Dendritic cell treated with granulocyte-macrophage colony-stimulating factor and Interleukin-4, amounts not matched to agents 40 ng/mL and 50 ng/mL, for 4 days (primary cell): ENCODE measurements at regions not wholly inside any gene's neighbourhood (a gene's known extent, or its start where the extent isn't known, plus 50 kb on each side); places are given as distances from the start of the nearest gene placed in this dataset.

ENCODE experiments used
- H3K27ac Mint-ChIP-seq: one replicate; pipeline ENCODE4 v1.8.0; 2022; ENCODE audit warnings: mild to moderate bottlenecking, mixed read lengths
- H3K27me3 Mint-ChIP-seq: one replicate; pipeline ENCODE4 v1.8.0; 2022; ENCODE audit warnings: mild to moderate bottlenecking, mixed read lengths
- H3K36me3 Mint-ChIP-seq: one replicate; pipeline ENCODE4 v1.8.0; 2022; ENCODE audit warnings: low read depth, mixed read lengths
- H3K4me1 Mint-ChIP-seq: one replicate; pipeline ENCODE4 v1.8.0; 2022; ENCODE audit warnings: low read depth, mixed read lengths
- H3K4me3 Mint-ChIP-seq: one replicate; pipeline ENCODE4 v1.8.0; 2022; ENCODE audit warnings: mild to moderate bottlenecking, moderate library complexity, mixed read lengths
- H3K9me3 Mint-ChIP-seq: one replicate; pipeline ENCODE4 v1.8.0; 2022; ENCODE audit warnings: mixed read lengths
- intact Hi-C: fragments of 100-400 bp; cut with micrococcal nuclease; formaldehyde crosslinking; loops from one replicate; pipeline ENCODE4 v1.15.0; 2022

DNA sequence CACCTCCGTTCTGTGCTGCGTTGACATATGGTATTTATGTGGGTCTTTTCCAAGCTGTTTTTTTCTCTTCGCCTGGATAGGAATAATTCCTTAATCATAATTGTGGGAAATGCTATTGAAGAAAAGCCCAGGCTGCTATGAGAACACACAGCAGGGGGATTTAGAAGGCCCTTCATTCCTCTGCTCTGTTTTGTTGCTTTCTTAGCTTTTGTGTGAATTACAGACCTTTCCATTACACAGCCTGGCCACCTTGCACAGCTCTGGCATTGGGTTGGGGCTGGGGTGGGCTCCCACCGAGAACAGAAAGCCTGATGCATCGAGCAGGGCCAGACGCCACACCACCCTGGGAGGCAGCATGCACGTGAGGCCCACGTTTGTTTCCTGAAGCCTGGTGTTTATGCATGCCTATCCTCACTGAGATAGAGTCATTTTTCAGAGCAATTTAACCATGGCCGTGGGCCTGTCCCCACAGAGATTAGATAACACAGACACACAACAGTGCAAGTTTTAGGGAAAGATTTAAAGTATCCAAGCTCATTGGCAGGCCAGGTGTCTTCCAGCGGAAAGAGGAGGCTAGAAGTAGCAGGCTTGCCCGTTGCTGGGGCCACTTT, 287.6 kb upstream of the PWP1 start:
- H3K4me1 Mint-ChIP-seq: peaks cover 11% of the 10 kb centered on the region
- intact Hi-C loops: no loop called here

DNA sequence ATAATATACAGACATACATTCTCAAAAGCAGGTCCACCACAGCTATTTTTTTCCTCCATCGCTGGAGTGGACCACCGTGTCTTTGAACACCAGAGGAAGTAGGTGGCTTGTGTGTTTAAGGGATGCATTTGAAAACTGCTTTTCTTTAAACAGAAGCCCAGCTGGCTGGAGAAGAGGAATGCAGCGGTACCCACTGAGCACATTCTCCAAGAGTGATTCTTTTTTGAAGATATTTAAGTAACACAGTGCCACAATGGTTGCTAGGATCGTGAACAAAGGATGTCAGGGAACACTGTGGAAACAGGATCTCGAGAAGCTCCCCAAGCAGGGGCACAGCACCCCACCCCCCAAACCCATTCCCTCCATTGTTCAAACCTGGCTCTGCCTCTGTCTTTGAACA, 286.6 kb upstream of the PWP1 start:
- Mint-ChIP-seq H3K4me3 (no peak overlapping the region), H3K4me1 (peaks cover 11% of the 10 kb centered on the region), H3K36me3 (no peaks in the 10 kb centered on the region), H3K9me3 (no peaks in the 10 kb centered on the region), H3K27me3 (no peaks in the 10 kb centered on the region), H3K27ac (no peak overlapping the region)
- intact Hi-C loops: no loop called here

More for the DNA sequence above, 287.6 kb upstream of the PWP1 start:
- Mint-ChIP-seq H3K27ac (no peak overlapping the region), H3K4me3 (no peak overlapping the region), H3K36me3 (no peaks in the 10 kb centered on the region), H3K9me3 (no peaks in the 10 kb centered on the region), H3K27me3 (no peaks in the 10 kb centered on the region)

DNA sequence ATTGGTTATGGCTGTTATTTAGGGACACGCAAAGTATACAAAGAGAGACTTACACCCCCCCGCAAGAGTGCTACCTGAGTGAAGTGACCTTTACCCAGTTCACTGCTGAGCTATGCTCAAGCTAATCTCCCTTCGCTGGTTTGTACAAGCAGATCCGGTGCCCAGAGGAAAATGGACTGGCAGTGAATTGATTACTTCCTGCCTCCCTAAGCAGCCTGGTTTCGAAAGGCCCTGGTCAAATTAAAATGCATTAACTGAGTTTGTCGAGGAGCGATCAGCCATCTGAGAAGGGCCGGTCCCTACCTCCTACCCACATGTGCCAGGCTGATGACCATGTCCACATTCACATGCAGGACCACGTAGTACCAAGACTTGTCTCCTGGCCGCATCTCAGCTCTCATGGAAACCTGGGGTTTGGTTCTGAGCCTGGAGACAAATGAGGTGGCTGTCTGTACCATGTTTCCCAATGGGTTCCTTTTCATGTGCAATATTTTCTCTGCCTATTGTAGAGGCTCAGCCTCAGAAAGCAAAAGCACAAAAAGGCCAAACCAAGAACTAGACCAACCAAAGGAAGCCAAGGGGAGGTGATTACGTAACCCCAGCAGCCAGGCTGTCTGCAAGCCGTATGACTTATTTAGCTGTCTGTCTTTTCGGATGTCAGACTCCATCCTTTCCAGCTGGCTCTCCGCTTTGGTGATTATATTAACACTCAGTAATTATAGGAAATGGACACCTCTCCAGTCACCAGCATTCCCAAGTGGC, 284.7 kb upstream of the PWP1 start:
- Mint-ChIP-seq H3K36me3 (no peaks in the 10 kb centered on the region), H3K27me3 (no peaks in the 10 kb centered on the region), H3K9me3 (no peaks in the 10 kb centered on the region), H3K4me3 (no peak overlapping the region), H3K4me1 (peaks cover 11% of the 10 kb centered on the region), H3K27ac (no peak overlapping the region)
- intact Hi-C loops: no loop called here

DNA sequence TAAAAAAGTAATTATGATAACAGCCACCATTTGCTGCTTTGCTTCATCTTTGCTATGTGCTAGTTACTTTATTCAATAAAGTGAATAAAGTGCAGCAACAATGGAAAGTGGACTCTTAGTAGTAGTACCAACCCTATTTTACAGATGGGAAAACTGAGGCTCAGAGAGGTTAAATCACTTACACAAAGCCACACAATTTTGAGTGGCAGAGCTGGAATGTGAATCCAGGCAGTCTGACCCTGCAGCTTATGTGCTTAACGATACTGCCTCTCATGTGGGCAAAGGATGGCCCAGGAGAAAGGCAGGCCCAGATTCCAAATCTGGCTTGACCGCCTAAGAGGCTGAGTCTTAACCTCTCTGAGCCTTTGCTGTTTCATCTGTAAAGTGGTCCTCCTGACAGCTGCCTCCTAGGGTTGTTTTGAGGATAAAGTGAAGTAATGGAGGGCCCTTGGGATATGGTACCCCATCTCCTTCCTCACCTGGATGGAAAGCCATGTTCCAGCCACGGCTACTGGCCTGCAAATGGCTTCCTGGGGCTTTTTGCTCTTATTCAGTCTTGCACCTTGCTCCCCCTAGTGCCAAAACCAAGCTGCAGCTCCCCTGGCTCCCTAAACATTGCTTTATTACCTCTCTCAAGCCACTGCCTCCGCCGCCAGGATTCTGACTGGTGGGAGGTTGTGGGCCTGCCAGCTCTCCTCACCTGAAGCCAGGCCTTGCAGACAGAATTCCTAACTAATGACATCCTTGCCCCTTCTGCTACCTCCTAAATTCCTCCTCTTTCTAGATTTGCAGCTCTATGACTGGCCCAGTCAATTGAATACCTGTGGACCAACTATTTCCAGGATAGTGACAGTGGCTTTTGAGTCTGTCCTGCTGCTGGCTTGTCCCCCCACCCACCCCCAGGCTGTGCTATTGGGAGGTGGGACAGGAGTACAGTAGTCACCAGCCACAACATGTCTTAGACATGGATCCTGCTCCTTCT, 283.3 kb upstream of the PWP1 start:
- Mint-ChIP-seq H3K36me3 (no peaks in the 10 kb centered on the region), H3K27ac (no peak overlapping the region), H3K4me3 (no peak overlapping the region), H3K4me1 (peaks cover 11% of the 10 kb centered on the region), H3K27me3 (no peaks in the 10 kb centered on the region), H3K9me3 (no peaks in the 10 kb centered on the region)
- intact Hi-C loops: loop anchor here (1.0 kb wide), 1 partner anchor 270 kb away; no protein-coding TSS in a partner anchor

DNA sequence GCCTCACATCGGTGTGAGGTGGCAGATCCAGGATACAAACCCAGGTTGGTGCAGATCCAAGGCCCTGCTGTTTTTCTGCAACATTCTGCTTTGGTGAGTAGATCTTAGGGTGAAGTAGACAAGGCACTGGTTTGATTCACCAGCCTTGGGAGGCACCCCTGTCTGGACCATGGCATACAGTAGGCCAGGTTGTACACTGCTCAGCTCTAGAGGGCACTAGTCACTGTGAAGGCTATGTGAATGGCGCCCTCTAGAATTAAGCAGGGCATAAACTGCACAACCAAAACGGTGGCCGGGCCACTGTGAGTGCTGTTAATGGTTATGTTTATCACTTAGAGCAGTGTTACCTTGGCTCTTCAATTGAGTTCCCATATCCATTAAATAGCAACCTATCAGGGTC, 280.6 kb upstream of the PWP1 start:
- peaks cover 11% of the 10 kb centered on the region for H3K4me1 Mint-ChIP-seq
- intact Hi-C loops: loop anchor here (1.0 kb wide), 1 partner anchor 202 kb away; no protein-coding TSS in a partner anchor
- no peaks in the 10 kb centered on the region for H3K27me3 Mint-ChIP-seq
- H3K4me3 Mint-ChIP-seq: no peak overlapping the region
- H3K36me3 Mint-ChIP-seq: no peaks in the 10 kb centered on the region
- no peaks in the 10 kb centered on the region for H3K9me3 Mint-ChIP-seq
- H3K27ac Mint-ChIP-seq: no peak overlapping the region

DNA sequence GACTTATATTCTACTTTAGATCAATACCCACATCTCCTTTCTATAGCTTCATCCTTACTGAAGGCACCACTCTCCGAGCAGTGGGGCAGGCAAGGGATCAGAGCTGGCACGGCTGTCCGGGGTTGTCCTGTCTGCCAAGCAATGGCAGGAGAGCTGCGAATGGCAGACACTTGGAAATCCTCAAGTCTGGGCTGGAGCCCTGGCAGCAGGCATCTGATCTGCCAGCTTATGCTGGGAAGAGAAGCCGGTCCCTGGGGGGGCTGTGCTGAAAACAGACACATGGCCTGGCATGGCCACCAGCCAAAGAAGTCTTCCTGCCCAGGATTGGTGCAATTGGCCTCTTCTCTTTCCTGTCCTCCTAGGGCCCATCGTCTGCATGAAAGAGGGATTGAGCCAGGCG, 280.2 kb upstream of the PWP1 start:
- Mint-ChIP-seq H3K9me3 (no peaks in the 10 kb centered on the region), H3K27ac (no peak overlapping the region), H3K27me3 (no peaks in the 10 kb centered on the region), H3K36me3 (no peaks in the 10 kb centered on the region), H3K4me1 (peaks cover 10% of the 10 kb centered on the region), H3K4me3 (no peak overlapping the region)
- intact Hi-C loops: loop anchor here (1.0 kb wide), 1 partner anchor 202 kb away; no protein-coding TSS in a partner anchor

DNA sequence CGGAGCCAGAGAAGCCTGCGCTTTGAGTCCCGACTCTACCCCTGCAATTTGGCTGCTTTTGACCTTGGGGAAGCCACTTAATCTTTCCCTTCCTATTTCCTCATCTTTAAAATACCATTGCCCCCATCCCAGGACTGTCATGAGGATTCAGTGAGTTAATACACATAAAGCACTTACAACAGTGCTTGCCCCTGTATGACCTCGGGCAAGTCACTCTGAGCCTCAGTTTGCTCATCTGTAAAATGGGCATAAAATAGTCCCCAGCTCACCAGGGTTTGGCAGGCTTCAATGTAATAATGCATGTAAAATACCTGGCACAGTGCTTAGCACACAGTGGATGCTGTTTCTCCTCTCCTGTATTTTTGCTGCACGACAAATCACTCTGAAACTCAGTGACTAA, 278.7 kb upstream of the PWP1 start:
- intact Hi-C loops: no loop called here
- Mint-ChIP-seq H3K27ac (no peak overlapping the region), H3K9me3 (no peaks in the 10 kb centered on the region), H3K36me3 (no peaks in the 10 kb centered on the region), H3K27me3 (no peaks in the 10 kb centered on the region), H3K4me1 (no peaks in the 10 kb centered on the region), H3K4me3 (no peak overlapping the region)

DNA sequence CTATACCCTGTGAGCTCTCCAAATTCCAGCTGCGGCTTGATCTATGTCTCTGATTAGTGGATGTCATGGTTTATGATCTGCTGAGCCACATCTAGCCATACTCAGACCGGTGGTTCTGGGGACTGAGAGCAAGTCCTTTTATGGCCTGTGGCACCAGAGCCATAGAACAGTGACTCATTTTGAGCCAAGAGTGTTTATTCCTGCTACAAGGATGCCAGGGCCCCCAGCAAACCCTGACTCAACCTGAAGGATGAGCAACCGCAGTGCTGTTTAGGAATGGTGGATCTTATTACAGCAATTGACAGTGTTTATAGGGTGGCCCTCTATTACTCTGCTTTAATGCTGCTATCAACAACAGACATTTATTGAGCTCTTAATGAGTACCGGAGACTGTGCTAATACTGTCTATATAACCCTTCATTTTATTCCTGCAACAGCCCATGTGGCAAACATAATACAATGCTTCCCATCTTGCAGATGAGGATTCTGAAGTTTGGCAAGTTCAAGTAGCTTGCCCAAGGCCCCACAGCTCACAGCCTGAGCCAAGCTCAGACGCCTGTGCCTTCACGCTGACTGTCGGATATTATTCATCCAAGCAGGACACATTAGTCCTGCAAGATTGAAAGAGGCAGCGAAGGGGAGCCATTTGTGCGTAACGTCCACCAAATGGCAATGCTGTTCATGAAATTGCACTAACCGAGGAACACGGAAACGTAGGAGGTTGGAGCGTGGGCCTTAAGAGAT, 273.6 kb upstream of the PWP1 start:
- H3K4me1 Mint-ChIP-seq: no peaks in the 10 kb centered on the region
- no peaks in the 10 kb centered on the region for H3K27me3 Mint-ChIP-seq
- intact Hi-C loops: no loop called here
- no peaks in the 10 kb centered on the region for H3K36me3 Mint-ChIP-seq
- H3K27ac Mint-ChIP-seq: no peak overlapping the region
- no peaks in the 10 kb centered on the region for H3K9me3 Mint-ChIP-seq
- no peak overlapping the region for H3K4me3 Mint-ChIP-seq

DNA sequence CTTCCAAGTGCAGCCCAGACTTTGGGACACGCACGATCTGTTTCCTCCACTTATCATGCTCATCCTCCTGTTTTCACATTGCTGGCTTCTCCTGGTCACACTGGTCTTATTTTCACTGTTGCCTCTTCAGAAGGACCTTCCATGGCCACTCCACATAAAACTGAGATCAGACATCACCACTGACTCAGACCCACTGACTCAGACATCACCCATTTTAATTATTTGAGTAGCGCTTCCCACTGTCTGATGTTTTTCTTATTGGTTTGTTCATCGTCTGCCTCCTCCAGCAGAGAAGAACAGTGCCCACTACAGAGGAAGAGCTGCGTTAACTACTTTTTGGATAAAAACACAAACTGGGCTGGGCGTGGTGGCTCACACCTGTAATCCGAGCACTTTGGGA, 270.5 kb upstream of the PWP1 start:
- Mint-ChIP-seq H3K4me1 (no peaks in the 10 kb centered on the region), H3K9me3 (peaks cover 11% of the 10 kb centered on the region), H3K27me3 (no peaks in the 10 kb centered on the region), H3K36me3 (no peaks in the 10 kb centered on the region), H3K27ac (no peak overlapping the region), H3K4me3 (no peak overlapping the region)
- intact Hi-C loops: no loop called here

DNA sequence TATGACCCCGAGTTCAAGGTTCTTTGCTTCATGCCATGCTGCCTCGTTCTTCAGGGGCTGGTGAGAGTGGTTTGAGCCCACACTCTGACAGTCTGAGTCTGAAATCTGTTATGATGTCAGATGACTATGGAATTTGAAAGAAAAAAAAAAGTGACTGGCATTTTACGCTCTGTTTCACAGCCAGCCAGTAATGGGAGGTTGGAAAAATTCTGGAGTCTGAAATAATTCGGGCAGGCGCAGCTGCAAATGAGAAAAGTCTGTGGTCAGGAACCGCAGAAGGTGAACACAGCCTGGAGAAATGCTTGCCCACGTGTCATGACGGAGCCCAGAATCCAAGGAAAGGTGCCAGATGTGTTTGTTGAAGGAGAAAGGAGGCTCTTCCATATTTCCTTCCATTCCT, 269.8 kb upstream of the PWP1 start:
- H3K36me3 Mint-ChIP-seq: no peaks in the 10 kb centered on the region
- H3K4me3 Mint-ChIP-seq: no peak overlapping the region
- intact Hi-C loops: no loop called here
- no peaks in the 10 kb centered on the region for H3K27me3 Mint-ChIP-seq
- no peaks in the 10 kb centered on the region for H3K4me1 Mint-ChIP-seq
- no peak overlapping the region for H3K27ac Mint-ChIP-seq
- peaks cover 12% of the 10 kb centered on the region for H3K9me3 Mint-ChIP-seq

DNA sequence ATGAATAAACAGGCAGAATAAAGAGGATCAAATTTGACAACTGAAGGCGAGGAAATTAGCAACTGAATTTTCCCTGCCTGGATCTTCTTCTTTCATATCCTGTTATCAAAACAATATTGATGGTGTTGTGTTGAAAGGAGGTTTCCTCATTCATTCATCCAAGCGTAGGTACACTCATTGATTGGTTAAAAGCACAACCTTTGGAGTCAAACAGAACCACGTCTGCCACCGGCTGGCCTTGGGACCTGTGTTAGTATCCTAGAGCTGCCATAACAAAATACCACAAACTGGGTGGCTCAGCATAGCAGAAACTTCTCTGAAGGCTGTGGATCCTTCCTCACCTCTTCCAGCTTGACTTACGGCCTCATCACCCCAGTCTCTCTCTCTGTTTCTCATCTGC, 268.6 kb upstream of the PWP1 start:
- no peaks in the 10 kb centered on the region for H3K27me3 Mint-ChIP-seq
- no peak overlapping the region for H3K4me3 Mint-ChIP-seq
- H3K4me1 Mint-ChIP-seq: no peaks in the 10 kb centered on the region
- no peaks in the 10 kb centered on the region for H3K36me3 Mint-ChIP-seq
- peaks cover 12% of the 10 kb centered on the region for H3K9me3 Mint-ChIP-seq
- H3K27ac Mint-ChIP-seq: no peak overlapping the region
- intact Hi-C loops: no loop called here

DNA sequence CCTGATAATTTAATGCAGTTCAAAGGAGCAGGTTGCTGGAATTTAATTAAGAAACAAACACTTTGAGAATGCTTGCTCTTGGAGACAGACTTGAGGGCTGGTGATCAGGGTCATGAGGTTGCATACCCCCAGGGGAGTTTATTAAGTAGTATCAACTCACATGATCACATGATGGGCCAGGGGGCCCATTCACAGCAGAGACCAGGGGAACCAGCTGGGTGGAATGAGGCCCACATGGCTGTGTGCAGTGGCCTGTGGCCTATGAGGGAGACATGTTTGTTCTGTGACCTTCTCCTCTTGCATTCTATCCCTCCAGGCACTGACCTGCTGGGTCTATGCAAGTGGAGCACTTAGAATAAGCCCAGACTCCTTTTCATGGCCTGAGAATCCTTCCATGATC, 266.6 kb upstream of the PWP1 start:
- Mint-ChIP-seq H3K36me3 (no peaks in the 10 kb centered on the region), H3K27ac (no peak overlapping the region), H3K9me3 (peaks cover 12% of the 10 kb centered on the region), H3K27me3 (no peaks in the 10 kb centered on the region), H3K4me1 (no peaks in the 10 kb centered on the region), H3K4me3 (no peak overlapping the region)
- intact Hi-C loops: no loop called here

DNA sequence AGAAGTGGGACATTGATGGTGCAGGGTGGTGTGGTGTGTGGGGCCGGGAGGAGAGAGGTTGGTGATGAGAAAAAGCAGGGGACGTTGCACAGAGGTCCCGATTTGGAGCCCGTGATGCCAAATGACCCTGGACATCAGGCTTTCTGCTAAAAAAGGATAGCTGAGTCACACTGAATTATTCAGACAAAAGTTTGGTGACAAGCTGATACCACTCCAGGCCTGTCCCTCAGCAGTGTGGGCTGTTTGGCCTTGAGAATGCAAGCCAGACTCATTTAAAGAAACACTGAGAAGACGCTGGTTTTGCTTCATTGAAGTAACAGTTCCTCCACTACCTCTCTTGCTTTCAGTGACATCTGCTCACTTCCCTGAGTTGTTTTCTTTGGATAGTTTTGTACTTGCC, 262.1 kb upstream of the PWP1 start:
- Mint-ChIP-seq H3K9me3 (peaks cover 20% of the 10 kb centered on the region), H3K4me1 (no peaks in the 10 kb centered on the region), H3K27ac (no peak overlapping the region), H3K27me3 (no peaks in the 10 kb centered on the region), H3K4me3 (no peak overlapping the region), H3K36me3 (no peaks in the 10 kb centered on the region)
- intact Hi-C loops: no loop called here
